SIG-M5 (cell line): ENCODE measurements at regions not wholly inside any gene's neighbourhood (a gene's known extent, or its start where the extent isn't known, plus 50 kb on each side); places are given as distances from the start of the nearest gene placed in this dataset.
"Not testable (repeated sequence)": the region's sequence is repeated elsewhere in the genome, so short reads cannot be mapped to it uniquely, and the experiment has no call there.

Experiments used
- DNase-seq: peaks from one replicate; lab custom pipeline; 2025; lab: John Stamatoyannopoulos, UW

DNA sequence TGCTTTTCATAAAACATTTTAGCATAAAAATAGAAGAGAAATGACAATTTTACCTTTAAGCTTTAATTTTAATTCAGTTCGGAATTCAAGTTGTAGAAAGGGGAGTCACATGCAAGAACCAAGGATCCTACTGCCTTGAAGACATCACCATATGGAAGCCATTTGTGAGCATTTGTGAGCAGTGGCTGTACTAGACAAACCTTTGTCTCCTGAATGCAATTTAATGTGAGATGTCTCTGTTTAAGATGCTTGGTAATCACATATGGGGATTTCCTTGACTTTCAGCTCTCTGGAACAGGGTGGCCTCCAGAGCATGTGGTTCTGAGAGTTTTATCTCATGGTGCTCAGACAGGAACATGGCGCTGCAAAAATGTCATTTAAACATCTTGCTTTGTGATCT lies 421.8 kb downstream of the NYAP2 start:
- no peak for DNase-seq

DNA sequence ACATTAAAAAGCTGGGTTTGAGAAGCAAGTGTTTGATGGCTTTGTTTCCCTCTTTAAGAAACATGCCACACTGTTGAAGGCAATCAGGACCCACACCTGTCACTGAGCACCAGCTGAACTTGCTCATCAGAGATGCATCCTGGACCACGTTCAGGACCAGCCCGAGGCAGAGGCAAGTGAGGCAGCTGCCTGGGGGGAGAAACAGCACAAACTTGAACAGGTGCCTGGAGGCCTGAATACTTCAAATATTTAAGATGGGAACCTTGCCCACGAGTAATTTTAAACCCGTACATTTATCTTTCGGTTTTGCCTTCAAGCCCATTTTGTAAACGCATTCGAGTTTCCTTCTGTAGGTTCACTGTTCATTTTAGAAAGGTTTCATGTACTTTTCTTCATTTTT lies 421.3 kb downstream of the NYAP2 start:
- no peak for DNase-seq

DNA sequence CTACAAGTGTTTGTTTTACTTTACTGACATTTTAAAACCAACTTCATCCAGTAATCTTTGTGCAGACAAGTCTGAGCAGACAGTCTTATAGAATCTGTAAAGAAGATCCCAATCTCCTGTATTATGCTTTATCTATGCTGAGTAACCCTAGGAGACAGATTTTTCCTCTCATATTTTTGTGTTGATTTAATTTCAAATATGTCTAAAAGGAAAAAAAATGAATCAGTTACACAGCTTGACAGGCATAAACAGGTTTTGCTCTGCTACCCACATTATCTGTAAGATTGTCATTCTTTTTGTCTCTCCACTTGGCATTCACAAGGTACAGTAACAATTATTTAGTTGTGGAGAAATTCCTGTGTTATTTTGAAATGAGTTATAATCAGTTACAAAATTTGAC lies 415.0 kb downstream of the NYAP2 start:
- DNase-seq, result no peak

DNA sequence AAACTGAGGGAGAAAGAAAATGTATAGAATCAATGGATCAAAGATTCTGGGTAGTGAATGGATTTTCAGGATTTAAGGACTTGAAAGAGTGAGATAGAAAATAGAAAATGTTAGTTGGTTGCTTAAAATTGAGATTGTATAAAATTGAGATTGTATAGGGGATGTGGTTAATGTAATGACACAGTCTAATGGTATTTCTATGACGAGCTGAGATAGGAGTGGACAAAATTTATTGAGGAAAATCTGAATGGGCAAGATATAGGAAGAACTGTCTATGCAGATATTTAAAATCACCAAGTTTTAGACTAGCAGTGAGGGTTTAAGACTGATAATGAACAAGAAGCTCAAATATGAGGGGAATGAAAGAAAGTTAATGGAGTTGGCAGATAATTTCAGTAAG lies 406.6 kb downstream of the NYAP2 start:
- no peak for DNase-seq

DNA sequence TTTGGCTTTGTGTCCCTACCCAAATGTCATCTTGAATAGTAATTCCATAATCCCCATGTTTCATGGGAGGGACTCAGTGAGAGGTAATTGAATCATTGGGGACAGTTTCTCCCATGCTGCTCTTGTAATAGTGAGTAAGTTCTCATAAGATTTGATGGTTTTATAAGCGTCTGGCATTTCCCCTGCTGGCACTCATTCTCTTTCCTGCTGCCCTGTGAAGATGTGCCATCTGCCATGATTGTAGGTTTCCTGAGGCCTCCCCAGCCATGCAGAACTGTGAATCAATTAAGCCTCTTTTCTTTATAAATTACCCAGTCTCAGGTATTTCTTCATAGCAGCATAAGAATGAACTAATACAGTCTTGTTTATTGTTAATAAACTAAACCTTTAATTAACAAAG lies 402.6 kb downstream of the NYAP2 start:
- DNase-seq, result not testable (repeated sequence)

DNA sequence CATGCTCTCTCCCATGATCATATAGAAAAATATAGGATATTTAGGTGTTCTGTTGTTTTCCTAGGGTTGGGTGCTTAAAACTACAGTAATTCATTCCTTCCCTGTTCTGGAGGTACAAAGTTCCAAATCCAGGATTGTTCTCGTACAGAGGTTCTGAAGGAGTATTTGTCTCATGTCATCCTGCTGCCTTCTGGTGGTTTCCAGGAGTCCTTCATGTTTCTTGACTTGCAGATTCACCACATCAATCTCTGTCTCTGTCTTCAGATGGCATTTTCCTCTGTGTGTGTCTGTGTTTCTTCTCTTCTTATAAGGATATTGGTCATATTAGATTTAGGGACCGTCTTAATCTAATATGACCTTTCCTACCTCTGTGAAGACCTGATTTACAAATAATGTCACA lies 397.9 kb downstream of the NYAP2 start:
- no peak for DNase-seq

DNA sequence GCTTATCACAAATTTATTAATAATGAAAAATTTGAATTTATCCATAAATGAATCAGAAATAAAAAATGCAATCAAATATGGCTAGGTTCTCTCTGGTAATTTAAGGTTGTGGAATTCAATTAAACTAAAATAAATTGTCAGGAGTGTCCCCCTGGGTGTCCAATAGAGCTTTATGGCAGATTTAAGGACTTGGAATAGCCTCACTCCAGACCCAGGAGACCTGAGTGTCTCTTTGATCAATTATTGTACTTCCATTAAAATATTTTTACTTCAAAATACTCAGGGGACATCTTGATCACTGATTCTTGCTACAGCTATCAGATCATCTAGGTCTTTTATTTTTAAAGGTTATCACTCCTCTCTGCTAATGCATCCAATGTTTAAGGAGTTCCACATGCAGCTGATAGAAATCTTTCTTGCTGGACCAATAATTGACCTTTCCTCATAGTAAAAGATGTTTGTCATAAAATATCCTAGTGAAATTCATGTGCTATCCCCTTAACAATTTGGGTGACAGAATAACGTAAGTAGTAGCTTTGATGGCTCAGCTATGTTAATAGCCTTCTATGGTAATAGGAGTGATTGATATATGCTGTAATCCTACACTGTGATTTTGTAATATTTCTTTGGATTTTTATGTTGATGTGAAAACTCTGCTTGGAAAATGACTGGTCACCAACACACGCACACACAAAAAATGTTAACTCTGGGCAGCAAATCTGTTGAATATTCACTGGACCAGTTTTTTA lies 395.3 kb downstream of the NYAP2 start:
- DNase-seq, result no peak

DNA sequence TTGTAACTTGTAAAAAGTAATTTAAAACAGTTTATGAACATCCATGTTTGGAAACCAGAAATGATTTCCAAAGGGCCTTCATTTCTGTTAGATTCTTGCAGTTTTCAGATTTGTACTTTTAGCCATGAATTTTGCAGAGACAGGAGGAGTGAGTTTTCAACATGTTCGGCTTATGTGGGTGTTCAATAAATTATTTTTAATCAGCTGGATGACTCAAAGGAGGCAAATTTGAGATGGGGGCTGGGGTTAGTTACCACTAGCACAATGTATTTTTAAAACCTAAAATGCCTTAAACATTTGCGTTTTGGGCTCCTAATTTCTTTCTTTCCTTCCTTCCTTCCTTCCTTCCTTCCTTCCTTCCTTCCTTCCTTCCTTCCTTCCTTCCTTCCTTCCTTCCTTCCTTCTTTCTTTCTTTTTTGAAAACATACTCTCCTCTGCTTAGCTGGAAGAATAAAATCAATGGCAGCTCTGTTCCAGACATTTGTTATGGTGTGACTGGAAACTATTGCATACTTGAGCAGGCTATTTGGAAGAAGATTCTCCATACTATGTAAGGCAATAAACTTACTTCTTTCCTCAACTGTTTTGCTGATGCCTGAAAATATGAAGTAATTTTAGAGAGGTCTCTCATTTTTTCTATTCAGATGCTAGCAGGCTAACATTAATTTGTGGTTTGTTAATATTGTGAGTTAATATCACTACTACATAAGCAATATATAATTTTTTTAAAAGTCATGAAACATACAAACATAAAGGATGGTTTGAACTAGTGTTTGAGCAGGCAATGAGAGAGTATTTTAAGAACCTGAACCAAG lies 394.4 kb downstream of the NYAP2 start:
- DNase-seq, result no peak

DNA sequence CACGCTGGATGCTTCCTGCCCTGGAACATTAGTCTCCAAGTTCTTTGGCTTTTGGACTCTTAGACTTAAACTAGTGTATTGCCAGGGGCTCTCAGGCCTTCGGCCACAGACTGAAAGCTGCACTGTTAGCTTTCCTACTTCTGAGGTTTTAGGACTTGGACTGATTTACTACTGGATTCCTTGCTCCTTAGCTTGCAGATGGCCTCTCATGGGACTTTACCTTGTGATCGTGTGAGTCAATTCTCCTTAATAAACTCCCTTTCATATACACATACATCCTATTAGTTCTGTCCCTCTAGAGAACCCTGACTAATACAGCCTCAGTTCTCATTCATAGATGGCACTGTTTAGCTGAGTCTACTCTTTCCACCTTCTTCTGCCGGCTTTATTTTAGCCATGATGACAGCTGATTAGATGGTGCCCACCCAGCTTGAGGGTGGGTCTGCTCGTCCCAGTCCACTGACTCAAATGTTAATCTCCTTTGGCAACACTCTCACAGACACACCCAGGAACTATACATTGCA lies 389.1 kb downstream of the NYAP2 start:
- no peak for DNase-seq

DNA sequence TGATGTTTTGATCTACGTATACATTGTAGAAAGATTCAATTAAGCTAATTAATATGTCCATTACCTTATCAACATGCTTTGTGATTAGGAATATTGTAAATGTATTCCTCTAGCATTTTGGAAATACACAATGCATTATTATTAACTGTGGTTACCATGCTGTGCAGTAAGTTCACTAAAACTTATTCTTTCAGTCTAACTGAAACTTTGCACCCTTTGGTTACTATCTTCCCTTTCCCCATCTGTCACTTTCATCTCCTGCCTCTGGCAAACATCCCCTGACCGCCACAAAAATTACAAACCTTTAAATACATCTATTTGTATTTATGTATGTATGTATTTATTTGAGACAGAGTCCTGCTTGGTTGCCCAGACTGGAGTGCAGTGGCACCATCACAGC lies 388.0 kb downstream of the NYAP2 start:
- no peak for DNase-seq

DNA sequence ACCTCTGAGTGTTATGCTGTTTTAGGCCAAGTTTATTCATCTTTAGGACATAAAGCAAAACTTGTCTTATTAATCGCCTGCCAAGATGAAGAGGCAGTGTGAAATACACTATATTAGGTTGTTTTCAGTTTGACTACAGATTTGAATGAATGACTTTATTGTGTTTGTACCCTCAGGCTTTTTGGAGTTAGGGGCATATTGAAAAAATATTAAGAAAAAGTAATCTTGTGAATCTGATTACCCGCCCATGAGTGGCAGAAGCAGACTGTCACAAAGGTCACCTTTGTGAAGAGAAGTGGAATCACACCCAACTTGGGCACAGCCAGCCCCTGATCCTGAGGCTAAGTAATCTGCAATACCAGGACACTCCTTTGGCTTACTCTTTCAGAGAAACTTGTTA lies 382.5 kb downstream of the NYAP2 start:
- no peak for DNase-seq

DNA sequence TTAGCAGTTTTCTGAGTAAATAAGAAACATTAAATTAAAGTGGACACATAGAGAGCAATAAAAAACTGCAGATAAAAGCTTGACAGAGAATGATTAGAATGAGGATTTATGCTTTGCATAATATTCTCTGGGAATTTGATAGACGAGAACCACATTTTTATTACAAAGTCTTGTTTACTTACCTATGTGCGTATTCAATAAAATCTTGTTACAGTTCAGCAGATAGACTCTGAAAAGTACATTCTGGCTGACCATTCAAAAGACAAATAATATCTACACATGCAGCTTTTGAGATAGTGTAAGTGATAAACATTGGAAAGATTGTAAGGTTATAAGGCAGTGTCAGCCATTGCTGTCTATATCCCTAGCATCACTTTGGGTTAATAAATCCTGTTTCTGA lies 381.6 kb downstream of the NYAP2 start:
- no peak for DNase-seq

DNA sequence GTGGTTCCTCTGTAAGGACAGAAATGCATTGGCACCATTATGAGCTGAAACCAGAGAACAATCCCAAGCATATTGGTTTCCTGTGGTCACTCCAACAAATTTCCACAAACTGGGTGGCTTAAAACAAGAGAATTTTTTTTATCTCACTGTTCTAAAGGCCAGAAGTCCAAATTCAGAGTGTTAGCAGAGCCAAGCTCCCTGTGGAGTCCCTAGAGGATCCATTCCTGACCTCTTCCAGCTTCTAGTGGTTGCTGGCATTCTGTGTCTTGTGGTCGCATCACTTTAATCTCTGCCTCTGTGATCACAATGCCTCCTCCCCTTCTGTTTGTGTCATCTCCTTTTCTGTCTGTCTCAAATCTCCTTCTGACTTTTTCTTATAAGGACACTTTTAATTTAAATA lies 380.3 kb downstream of the NYAP2 start:
- DNase-seq, result no peak

DNA sequence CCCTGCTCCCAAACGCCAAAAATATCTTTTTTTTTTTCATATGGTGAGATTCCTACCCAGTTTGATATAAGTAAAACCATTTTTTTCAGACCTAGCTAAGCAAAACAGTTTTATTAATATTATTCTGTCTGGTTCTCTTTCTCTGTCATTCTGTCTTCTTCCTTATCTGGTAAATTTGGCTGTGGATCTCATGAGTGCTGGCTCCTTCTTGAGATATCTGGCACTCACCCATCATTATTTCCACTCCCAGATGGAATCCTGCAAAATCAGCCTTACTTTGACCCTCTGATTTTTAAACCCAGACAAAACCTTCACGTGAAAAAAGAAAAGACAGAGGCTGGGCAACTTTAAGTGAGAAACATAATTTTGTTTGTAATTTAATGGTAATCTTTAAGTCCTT lies 373.6 kb downstream of the NYAP2 start:
- DNase-seq, result no peak

DNA sequence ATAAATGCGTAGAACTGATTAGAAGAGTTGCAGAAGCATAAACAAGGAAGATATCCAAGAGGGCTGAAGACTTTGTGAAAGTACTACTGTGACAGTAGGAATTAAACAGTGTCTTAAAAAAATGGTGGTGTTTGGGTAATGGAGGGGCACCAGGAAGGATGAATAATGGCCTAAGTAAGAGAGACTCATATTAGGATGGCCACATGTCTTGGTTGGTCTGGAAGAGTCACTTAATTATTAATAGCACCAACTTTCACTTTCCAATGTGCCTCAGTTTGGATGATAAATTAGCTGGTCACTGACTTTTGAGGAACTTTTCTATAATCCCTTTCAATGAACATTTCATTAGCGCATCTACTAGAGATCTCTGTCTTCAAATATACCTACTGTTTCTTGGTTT lies 372.2 kb downstream of the NYAP2 start:
- no peak for DNase-seq

DNA sequence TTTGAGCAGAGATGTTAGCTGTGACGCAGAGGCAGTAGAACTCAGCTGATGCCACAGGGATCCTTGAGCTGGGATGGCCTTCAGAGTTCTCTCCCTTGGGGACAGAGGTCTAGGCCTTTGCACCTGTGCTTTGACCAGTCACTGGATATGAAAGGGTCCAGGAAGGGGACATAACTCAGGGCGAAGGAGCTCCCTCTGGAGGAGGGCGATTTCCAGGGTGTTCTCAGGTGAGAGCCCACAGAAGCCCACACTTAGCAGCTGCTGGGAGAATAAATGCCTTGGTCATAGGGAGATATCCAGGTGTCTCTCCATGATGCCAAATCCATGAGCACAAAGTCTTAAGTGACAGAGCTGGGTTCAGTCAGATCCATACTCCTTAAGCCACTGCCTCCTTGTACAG lies 369.2 kb downstream of the NYAP2 start:
- no peak for DNase-seq

DNA sequence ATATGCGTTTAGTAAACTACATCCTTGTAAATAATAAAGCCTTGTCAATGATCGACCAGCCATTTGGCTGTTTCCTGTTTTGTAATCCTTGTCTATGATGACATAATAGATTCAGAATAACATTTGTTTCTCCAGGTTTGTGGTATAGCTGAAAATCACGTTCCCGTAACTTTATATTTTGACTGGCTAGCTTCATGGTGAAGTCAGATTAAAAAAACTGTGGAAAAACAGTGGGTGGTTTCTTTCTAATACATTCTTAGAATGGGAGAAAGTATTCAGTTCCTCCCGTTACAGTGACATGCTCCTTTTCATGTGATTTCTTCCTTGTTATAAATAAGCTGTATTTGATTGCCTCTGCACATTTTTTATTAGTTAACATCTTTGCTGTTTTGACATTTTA lies 366.9 kb downstream of the NYAP2 start:
- no peak for DNase-seq

DNA sequence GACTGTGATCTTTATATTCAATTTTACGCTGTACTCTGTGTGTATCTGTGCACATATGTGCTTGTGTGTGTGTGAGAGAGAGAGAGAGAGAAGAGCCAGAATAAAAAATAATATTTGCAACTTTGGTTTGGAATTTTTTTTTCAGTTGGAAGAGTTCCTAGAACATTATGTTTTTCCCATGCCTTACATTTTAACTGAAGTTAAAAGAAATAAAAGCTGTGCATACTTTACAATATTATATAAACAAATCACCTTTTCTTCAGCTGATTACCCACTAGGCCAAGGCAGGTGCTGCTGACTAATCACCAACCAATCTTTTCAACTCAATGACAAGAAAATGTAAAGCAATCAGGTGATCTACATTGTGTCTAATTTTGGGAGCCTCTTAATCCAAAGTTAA lies 366.3 kb downstream of the NYAP2 start:
- no peak for DNase-seq

DNA sequence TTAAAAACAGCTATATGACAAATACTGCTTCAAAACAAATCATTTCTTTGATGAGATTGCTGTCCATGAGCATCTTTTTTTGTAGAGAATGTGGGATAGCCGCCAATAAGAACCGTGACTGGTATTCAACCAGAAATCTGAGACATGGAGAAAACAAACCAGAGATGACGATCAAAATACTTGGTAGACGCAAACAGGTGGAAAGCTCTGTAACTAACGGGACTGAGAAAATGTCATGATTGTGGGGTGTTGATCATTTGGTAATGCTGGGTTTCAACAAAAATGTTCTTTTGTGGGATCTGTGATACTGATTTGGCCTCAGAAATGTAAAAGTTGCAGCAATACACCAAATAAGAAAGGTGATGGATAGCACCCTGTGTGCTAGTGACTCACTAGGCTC lies 364.8 kb downstream of the NYAP2 start:
- no peak for DNase-seq

DNA sequence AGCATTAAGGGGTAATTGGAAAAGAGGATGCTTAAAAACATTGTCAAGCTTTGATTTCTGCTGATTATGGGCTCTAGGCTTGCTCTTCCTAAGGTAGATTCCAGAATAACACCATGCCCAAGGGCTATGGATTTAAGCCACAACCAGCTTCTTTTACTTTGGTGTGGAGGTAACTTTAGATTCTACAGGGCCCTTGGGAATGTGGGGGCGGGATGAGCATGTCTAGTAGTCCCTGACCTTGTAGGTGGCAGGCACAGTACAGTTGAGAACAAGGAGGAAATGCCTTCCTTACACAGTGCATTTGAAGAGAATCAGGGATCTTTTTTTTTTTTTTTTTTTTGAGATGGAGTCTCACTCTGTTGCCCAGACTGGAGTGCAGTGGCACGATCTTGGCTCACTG lies 364.2 kb downstream of the NYAP2 start:
- no peak for DNase-seq

DNA sequence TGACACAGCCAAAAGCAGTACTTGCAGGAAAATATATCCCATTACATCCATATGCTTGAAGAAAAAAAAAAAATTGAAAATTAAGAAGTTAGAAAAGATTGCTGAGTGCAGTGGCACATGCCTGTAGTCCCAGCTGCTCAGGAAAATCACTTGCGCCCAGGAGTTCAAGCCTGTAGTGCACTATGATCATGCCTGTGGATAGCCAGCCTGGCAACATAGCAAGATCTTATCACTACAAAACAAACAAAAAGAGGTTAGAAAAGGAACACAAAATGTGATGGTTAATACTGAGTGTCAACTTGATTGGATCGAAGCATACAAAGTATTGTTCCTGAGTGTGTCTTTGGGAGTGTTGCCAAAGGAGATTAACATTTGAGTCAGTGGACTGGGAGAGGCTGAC lies 361.9 kb downstream of the NYAP2 start:
- DNase-seq, result no peak

DNA sequence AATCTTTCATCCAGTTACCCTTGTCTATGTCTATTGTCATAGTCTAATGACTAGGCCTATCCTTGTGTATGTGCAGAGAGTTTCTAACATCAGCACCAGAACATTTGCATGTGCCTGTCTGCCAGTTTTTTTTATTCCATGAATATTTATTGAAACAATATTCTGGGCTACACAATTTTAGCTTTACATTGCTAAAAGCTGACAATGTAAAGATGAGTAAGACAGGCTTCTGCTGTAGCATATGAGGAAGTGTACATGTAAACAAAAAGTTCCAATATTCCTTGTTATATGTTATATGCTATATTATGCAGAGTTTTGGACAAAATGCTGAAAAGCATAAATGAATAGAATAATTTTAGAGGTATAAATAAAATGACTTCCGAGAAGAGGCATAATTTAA lies 357.7 kb downstream of the NYAP2 start:
- DNase-seq, result no peak

DNA sequence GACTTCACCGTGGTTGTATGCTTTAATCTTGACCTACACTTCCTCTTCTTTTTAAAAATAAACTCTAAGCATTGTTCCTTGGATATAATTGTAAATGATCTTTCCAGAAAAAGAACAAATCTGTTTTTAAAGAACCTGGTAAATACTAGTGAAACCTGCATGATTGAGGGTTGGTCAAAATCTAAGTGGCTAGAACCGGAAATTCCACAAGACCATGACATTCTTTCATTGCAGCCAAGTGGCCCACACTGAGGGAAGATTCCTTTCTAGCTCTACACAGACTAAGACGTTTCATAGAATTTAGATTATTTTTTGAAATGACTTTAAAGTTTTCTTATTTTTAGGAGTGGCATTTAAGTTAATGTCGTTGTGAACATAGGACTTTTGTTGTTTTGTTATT lies 356.7 kb downstream of the NYAP2 start:
- no peak for DNase-seq

DNA sequence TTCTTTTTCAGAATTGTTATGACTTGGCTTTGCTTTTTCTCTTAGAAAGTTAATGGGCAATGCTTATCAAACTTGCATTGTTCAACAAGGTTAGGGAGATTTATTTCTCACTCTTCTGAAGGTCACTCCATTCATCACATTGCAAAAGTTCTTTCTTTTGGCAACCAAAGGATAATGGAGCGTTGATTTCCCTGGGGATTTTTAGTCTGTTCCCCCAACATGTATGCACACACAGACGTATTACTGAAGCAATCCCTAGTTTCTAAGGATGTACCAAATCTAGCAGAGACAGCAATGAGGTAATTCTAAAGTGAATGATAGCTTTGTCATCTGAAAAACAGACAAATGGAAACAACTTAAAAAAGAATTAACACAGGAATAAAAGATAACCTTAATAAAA lies 349.1 kb downstream of the NYAP2 start:
- DNase-seq, result no peak
